SU-DHL-6 (cell line): ENCODE measurements at regions not wholly inside any gene's neighbourhood (a gene's known extent, or its start where the extent isn't known, plus 50 kb on each side); places are given as distances from the start of the nearest gene placed in this dataset.

Experiments
- EZH2phosphoT487 ChIP-seq: fragments of 200-600 bp; sonication (generic), shearing (Covaris generic); conservative IDR thresholded peaks from 2 replicates; pipeline ENCODE4 v1.6.1; 2018; ENCODE audit warnings: mild to moderate bottlenecking, antibody characterized with exemption, low read length, moderate library complexity, mixed read lengths
- TF ChIP-seq, protein P1 (sequence below): fragments of 200-600 bp; sonication (generic); IDR thresholded peaks from one replicate; pipeline ENCODE4 v1.5.1; 2017; ENCODE audit warnings: antibody characterized with exemption, mild to moderate bottlenecking, low read length, moderate library complexity; ENCODE audit not compliant: insufficient read depth, poor library complexity, severe bottlenecking

DNA sequence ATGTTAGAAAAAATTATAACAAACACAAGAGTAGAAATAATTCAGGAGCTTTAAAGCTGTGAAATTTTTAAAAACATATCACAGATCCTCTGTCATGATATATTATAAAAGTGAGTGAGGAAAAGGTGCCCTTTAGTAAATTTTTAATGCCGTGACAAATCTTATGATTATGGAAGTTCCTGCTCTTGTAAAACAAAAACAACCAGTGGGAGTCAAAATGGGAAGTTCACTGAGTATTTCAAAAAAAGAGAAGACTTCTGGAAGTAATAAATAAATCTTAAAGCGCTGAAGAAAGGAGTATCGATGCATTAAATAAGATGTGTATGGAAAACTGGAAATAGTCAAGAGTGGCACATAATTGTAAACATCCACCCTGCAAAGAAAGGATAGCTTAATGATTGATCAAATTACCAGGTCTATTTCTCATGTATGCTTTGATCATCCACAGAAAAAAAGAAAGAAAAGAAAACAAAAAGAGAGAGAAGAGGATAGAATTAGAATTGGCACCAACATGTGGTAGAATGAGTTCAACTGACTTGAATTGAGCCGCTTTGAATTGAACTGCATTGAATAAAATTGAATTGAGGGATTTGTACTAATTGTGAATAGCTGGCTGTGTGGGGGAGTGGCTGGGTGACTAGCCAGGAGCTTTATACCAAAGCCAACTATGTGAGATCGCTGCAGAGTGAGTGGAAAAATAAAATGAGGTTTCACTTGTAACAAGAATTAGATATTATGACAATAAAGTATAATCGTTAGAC lies 647.6 kb upstream of the SPRY2 start:
- TF ChIP-seq, protein P1, sequence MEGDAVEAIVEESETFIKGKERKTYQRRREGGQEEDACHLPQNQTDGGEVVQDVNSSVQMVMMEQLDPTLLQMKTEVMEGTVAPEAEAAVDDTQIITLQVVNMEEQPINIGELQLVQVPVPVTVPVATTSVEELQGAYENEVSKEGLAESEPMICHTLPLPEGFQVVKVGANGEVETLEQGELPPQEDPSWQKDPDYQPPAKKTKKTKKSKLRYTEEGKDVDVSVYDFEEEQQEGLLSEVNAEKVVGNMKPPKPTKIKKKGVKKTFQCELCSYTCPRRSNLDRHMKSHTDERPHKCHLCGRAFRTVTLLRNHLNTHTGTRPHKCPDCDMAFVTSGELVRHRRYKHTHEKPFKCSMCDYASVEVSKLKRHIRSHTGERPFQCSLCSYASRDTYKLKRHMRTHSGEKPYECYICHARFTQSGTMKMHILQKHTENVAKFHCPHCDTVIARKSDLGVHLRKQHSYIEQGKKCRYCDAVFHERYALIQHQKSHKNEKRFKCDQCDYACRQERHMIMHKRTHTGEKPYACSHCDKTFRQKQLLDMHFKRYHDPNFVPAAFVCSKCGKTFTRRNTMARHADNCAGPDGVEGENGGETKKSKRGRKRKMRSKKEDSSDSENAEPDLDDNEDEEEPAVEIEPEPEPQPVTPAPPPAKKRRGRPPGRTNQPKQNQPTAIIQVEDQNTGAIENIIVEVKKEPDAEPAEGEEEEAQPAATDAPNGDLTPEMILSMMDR, result no peak
- no peak for TF ChIP-seq EZH2phosphoT487
